NCI-H1048 (cell line): ENCODE measurements at regions not wholly inside any gene's neighbourhood (a gene's known extent, or its start where the extent isn't known, plus 50 kb on each side); places are given as distances from the start of the nearest gene placed in this dataset.
A peak's percentile ranks its signal among the peaks of the same experiment; 100 is the strongest.
"Not testable (repeated sequence)": the region's sequence is repeated elsewhere in the genome, so short reads cannot be mapped to it uniquely, and the experiment has no call there.

Experiments
- DNase-seq: peaks from one replicate; lab custom pipeline; 2025; lab: John Stamatoyannopoulos, UW

DNA sequence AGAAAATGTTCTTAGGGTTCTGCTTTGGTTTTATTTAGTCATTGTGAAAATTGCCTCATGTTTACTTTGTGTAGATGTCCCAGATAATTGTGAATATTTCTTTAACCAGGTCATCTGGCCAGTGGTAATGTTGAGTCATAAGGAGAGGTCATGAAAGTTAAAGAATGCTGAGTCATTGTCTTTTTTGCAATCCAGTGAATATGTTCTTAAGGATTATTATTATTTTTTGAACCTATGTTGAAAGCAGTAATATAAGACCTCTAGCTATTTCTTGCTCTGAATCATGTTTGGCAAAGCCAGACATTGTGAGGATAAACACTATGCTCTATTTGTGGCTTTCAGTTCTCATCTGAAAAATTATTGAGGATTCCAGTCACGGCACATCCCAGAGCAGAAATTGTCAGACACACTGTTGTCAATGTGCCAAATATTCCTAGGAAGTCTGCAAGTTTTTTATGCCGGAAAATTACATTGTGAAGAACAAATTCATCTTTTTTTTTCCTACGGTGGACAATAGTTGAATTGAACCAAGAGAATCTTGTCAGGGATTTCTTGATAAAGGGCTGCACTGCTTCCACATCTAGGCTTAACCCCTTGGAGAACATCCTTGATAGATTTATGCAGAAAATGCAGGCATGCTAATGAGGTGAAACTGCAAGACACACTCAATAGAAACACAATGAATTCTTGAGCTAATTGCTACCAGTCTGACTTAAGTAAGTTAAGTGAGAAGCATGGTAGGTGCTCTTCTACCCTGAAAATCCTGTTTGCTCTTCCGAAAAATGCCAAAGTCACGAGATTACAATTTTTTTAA lies 369.6 kb downstream of the ATP23 start:
- DNase-seq = no peak

DNA sequence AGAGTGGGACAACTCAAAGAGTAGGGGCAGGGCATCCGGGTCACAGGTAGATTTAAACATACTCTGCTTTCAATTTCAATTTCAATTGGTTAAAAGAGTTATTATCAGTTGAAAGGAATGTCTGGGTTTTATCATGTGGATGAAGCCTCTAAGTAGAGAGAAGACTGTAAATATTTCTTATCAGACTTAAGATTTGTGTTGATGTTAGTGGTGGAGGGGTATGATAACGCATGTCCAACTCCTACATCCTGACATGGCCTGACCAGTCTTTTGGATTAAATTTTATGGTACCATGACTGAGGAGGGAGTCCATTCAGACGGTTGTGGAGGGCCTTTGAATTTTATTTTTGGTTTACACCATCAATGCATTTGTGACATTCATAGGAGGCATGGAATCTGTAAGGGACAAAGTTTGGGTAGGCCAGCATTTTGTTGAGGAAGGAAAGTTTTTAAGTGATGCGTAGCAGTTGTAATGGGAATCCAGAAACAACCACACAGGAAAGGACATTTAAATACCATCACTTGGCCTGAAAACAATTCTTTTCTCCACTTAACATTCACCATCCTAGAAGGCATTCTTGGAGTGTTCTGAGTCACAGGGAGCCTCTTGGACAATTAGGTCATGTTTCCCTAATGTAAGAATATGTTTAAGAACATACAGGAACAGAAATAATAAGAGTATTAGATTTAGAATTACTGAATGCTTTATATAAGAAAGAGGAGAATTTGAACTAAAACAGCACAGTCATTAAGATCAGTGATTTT lies 371.9 kb downstream of the ATP23 start:
- DNase-seq = no peak

DNA sequence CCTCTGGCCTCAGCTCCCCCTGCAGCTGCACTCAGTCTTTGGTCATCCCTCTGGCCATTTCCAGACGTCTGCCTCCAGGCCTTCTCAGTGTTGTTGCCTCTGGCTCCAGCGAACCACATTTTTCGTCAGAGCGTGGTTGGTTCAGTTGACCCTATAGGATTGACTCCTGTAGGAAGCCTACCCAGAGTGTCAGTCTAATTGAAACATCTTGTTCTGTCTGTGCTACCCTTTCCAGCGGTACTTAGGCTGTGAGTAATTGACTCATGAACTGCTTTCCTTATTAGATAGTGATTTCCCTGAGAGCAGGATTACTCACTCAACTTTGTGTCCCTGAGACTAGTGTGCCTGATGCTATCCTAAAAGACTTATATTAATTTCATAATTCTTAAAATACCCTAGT lies 373.2 kb downstream of the ATP23 start:
- no peak for DNase-seq

DNA sequence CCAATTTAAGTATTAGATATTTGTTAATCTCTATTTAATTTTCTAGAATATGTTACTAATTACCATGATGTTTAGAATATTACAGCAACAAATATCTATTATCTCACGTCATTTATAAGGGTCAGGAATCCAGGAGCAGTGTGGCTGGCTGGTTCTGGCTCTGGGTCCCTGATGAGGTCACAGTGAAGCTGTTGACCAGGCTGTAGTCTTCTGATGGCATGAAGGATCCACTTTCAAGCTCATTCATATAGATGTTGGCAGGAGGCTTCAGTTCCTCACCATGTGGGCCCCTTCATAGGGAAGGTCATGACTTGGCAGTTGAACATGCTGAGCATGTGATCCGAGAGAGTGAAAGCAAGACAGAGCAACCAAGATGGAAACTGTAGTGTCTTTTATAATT lies 375.6 kb downstream of the ATP23 start:
- DNase-seq = no peak

DNA sequence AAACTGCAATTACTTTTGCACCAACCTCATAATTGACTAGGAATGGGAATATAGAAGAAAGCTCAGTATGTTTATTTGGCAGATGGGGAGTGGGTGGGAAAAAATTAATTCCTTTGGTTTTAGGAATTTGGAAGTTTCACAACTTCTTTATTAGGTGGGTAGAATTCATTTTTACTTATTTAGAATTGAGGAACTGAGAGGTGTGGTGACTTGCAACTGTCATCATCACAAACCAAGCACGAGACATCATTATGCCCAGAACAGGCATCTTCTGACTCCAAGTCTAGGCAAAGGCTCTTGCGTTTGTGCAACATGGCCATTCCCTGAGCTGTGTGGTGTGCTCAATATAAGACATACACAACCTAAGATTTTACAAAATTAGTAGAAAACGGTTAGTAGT lies 380.0 kb downstream of the ATP23 start:
- no peak for DNase-seq

DNA sequence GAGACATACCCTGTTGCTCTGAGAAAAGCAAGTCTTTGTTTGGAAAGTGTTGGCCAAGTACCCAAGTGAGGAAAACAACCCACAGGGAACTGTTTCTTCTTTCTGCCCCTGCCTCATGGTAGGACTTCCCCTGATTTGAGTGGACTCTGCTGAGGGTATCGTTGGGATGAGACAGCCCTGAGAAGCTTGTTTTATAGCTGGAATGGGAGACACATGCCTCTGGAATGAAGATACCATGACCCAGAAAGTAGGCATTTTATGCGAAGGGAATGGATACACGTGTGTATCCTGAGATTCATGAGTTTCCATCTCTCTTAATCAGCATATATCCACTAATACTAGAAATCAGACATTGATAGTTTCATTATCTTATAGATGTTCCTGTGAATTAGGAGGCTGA lies 382.3 kb downstream of the ATP23 start:
- DNase-seq = no peak

DNA sequence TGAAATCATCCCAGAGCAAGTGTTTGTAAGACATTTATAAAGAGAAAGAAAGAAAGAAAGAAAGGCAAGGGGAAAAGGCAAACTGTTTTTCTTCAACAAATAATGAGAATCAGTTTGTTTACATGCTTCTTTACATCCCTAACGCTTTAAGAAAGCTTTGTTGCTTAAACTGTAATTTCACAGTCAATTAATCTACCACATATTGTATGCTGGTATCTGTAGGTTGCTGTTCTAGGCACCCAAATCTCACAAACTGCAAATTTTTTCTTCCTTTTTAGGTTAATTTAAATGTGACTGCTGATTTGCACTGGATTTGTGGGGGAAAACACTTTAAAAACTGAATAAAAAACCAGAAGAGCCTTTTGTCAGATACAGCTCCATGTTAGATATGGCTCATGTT lies 384.2 kb downstream of the ATP23 start:
- no peak for DNase-seq

DNA sequence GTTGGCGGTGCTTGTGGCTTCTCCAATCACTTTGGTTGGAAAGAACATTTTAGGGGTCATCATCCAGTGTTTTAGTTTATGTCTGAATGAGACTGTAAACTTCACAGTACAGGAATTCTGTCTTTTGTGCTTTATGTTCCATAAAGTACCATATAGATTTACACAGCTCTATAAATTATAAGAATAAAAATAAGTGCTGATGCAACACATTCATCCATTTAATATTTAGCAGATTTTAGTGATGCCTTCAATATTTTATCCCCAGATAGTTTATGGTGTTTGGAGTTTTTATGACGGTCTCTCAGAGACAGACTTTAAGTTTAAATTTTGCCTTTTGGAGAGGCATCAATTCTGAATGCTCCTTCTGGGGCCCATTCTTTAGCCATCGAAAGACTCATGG lies 385.2 kb downstream of the ATP23 start:
- no peak for DNase-seq

DNA sequence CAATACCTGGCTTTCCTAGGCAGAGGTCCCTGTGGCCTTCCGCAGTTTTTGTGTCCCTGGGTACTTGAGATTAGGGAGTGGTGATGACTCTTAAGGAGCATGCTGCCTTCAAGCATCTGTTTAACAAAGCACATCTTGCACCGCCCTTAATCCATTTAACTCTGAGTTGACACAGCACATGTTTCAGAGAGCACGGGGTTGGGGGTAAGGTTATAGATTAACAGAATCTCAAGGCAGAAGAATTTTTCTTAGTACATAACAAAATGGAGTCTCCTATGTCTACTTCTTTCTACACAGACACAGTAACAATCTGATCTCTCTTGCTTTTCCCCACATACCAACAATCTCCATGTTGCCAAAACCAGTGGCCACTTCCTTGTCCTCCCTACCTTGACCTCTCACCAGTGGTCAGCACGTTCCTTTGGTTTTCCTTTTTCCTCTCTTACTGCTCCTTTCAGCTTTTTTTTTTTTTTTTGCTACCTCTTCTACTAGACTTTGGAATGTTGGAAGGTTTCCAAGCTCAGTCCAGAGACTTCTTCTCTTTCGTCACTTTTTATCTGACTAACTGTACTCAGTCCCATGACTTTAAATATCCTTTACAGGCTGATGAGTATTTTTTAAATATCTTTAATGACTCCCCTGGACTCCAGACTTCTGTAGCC lies 395.3 kb downstream of the ATP23 start:
- not testable (repeated sequence) for DNase-seq

DNA sequence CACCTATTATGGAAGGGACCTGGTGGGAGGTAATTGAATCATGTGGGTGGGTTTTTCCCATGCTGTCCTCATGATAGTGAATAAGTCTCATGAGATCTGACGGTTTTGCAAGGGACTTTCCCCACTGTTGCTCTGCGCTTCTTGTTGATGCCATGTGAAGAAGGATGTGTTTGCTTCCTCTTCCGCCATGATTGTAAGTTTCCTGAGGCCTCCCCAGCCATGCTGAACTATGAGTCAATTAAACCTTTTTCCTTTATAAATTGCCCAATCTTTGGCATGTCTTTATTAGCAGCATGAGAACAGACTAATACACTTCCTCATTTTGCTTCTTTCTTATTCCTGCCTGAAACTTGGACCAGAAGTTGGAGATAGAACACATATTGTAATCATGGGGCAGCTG lies 396.2 kb downstream of the ATP23 start:
- DNase-seq = not testable (repeated sequence)

DNA sequence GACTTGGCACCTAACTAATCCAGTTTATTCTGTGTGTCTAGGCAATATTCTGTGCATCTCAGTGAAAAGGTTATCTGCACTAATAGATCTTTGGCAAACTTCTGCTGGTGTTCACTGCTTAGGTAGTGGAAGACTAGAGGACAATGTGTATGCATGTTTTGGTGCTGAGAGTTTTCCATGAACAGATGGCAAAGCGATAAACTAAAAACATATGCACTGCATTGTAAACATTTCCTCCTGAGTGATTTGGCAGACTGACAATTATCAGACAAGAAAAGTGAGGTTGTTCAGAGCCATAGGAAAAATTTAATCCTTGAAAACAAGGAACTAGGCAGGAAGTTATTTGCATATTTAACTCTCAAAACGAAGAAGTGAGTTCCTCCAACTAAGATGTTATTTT lies 400.4 kb downstream of the ATP23 start:
- DNase-seq = peak; percentile 43

DNA sequence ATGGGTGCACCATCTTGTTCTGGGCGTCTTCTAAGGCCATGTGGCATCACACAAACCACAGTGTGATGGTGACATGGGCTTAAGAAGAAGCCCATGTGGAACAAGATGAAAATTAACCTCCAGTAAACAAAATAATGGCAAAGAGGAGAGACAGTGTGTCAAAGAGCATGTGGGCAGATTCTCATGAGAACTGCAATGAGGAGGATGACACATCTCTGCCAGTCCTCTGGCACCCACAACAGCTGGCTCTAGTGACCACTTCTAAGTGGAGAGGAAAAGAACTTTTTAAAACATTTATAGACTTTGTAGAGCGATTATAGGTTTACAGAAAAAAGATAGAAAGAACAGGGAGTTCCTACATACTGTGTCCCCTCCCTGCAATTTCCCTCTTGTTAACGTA lies 401.4 kb downstream of the ATP23 start:
- no peak for DNase-seq

DNA sequence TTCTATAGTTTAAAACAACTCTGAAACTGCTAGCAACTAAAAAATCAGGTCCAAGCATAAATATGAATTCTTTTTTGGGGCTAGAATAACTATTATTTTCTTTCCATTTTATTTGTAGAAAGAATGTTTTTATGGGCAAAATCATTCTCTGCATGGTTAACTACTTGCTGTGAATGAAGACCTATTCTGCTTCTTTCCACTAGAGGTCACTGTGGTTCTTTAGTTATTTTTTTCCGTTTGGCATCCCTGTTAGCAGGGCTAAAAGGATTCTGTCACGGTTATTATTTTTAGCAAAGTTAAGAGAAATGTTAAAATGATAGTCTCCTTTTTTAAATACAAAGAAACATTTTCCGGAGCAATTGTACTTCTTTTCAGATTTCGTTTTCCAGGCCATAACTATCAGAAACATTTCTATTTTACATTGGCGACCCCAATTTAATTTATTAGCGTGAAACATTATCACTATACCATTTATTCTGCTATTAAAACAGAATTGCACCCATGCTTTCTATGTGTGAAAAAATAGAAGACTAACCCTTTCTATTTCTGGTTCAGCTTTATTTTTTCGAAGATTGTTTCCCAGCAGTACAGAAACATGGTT lies 404.8 kb downstream of the ATP23 start:
- DNase-seq = no peak

DNA sequence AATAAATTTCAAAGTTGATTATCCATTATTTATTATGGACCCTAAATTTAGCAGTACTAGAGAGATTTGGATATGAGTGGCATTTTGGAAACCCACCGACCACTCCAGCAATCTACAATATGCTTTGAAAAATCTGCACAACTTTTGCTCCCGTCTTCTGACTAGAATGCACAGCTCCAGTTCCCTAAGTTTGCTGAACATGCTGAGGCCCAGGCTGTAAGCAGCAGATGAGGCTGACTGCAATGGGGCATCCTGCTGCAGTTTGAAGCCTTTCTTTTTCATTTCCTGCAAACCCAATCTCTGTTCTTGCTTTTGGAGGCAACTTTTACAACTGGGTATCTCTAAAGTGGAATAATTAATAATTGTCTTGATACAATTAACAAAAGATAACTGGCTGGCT lies 405.8 kb downstream of the ATP23 start:
- DNase-seq = no peak

DNA sequence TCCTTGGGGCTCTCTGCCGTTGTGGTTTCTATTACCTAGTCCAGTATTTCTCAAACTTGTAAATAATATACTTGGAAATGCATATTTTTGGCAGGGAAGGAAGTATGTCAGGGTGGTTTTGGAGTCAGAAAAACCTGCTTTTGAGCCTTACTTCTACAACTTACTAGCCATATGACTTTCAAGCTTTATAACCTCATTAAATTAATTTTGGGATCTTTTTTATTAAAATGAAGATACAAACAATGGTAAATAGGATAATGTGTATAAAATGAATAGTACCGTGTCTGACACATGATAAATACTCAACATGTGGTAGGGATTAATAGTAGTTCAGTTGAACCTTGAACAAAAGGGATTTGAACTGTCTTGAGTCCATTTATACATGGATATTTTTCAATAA lies 406.3 kb downstream of the ATP23 start:
- no peak for DNase-seq

DNA sequence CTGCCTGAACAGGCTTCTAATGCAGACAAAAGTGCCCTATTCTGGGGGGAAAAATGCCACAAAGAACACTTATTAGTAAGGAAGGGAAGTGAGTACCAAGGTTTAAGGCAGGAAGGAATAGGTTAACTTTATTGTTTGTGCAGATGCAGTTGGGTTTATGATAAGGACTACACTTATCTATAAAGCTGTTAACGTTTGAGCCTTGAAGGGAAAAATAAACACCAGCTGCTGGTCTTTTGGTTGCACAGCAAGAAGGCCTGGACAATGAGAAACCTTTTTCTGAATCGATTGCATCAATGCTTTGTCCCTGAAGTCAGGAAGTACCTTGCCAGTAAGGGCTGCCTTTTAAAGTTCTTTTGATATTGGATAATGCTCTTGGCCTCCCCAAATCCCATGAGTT lies 407.8 kb downstream of the ATP23 start:
- DNase-seq = no peak

DNA sequence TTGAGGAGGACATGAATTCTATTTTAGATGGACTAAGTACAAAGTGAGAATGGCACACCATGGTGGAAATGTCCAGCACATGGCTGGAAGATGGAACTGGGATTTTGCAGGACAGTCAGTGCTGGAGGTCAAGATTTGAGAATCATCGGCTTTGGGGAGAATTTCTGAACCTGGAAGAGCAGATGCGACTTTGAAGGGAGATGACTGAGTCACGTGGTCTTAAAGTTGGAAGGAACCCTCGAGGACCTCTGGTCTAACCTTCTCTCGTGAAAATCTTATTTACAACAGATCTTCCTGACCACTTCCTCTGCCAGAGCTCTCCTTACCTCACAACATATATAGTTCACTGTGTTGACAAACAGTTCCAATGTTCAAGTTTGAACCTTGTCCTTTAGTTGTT lies 415.4 kb downstream of the ATP23 start:
- DNase-seq = no peak

DNA sequence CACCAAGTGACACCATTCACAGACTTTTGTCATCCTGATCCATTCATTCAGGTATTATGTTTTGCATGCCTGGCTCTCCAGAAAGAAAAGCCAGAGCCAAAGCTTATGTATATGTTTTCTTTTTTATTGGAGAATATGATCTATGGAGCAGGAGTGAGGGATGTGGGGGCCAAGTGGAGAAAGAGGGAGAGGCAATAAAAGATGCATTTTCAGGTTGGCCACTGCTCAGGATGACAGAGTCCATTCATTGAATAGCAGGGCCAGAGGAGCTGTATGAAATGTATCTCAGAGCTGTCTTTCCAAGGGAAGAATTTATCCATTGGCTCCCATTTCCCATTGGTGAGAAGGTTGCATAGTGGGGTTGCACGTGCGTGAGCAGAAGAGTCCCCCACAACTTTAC lies 416.1 kb downstream of the ATP23 start:
- no peak for DNase-seq

DNA sequence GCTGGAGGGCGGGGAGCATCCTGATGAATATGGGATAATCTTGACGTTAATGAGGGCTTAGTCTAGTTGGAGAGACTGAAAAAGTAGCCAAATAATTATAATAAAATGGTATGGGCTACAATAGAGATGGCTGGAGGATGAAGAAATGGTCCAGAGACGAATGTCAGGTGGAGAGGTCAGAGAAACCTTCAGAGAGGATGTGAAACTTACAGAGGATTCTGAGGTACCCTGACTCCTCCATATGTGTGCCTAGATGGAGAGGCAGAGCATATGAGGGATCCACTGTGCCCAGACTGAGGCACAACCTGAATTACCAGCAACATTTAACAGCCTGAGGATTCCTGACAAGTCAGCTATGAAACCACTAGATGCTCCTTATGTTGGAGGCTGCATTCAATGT lies 417.0 kb downstream of the ATP23 start:
- DNase-seq = no peak

DNA sequence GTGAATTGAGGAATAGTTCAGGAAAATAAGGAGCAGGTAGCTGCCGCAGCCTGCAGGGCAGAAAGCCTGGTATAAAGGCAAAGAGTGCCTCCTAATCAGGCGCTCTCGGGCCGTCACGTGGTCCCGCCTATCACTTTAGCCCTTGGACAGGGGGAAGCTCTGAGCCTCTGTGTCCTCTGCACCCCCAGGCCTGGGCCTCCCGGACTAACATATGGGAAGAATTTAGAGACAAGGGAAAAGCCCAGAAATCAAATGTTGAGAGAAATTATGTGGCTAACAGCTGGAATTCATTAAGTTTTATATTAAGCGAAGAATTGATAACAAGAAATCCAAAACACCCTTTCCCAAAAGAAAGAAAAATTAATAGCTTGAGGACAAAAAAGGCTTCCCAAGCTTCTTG lies 417.7 kb downstream of the ATP23 start:
- DNase-seq = no peak

DNA sequence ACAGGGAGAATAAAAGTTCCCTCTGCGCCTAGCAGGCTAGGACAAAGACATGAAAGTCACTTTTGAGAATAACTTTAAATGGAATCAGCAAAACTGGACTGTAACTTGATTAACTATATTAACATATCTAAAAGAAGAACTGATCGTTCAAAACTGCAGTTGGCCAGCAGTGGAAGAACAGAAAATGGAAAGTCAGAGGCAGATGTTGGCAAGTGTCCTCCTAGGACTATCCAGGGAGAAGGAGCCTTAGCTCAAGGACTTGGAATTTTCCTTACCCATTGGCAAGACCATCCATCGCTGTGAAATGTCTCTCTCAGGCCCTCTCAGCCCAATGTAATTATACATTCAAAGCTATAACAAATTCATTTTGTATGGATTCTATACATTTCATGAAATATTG lies 419.7 kb downstream of the ATP23 start:
- no peak for DNase-seq

DNA sequence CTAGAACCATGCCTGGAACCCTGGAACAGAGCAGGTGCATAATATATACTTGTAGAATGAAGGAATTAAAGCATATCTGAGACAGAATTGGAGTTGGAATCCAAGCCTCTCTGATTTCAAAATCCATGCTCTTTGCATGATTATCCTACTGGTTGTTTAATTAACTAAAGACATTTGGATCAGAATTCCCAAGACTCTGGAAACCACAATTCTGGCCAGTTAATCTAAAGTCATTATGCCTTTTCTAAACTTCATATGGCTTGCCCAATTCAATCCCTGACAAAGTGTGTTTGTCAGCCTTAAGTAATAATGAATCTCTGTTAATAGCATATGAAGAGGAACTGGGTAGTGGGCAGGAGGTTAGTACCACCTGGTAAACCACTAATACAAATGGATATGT lies 422.6 kb downstream of the ATP23 start:
- no peak for DNase-seq
